ENCODE measurements at regions not wholly inside any gene's neighbourhood (a gene's known extent, or its start where the extent isn't known, plus 50 kb on each side); places are given as distances from the start of the nearest gene placed in this dataset.

DNA sequence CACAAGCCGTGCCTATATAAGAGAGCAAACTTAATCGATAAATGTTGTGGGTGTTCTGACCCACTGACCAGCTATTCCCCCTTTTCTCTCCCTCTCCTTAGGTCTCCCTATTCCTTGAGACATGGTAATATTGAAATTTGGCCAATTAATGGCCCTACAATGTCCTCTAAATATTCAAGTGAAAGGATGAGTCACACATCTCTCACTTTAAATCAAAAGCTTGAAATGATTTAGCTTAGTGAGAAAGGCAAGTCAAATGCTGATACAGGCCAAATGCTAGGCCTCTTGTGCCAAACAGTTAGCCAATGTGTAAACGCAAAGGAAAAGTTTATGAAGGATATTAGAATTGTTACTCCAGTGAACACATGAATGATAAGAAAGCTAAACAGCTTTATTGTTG lies 102.2 kb upstream of the CPNE8 start:
- FAIRE-seq (peak; percentile 37), ATAC-seq (no peak), DNase-seq (ENCODE audit: extremely low read depth in 1 of 4, low spot score in 3 of 4) (no peak)
- ChIA-PET POLR2A (no interaction called here), CTCF (ENCODE audit: low intra/inter-chr PET ratio) (no interaction called here)
- Histone ChIP-seq H3K9ac (ENCODE audit: insufficient read depth in 1 of 2, low read depth in 2 of 2, low read length in 2 of 2) (no peak overlapping the region), H3K4me3 (no peak overlapping the region), H3K79me2 (ENCODE audit: control insufficient read depth, insufficient read depth, low read length) (no peaks in the 10 kb centered on the region), H3K9me1 (ENCODE audit: control insufficient read depth, insufficient read depth, low read length) (no peaks in the 10 kb centered on the region), H3K27me3 (ENCODE audit: control insufficient read depth in 2 of 2, insufficient read depth in 2 of 2, low read length in 2 of 2) (no peaks in the 10 kb centered on the region), H3K9me3 (replicated peaks; ENCODE audit: control insufficient read depth, insufficient read depth, low read depth, low read length) (no peaks in the 10 kb centered on the region), H3K4me2 (ENCODE audit: insufficient read depth, low read length) (no peak overlapping the region), H4K20me1 (replicated peaks; ENCODE audit: control insufficient read depth, insufficient read depth, low read length) (no peaks in the 10 kb centered on the region), H2AFZ (ENCODE audit: low read depth, low read length) (no peak overlapping the region), H3K36me3 (ENCODE audit: control insufficient read depth, insufficient read depth, low read length) (no peaks in the 10 kb centered on the region), H3K4me1 (replicated peaks in 1 of 2; ENCODE audit: control insufficient read depth in 2 of 2, insufficient read depth in 2 of 2, low read length in 2 of 2) (no peaks in the 10 kb centered on the region), H3K27ac (ENCODE audit: extremely low read depth, low read depth, low read length) (no peak overlapping the region)
- in situ Hi-C loops (cut with MboI) (no loop called here), intact Hi-C loops (cut with micrococcal nuclease) (no loop called here)
- WGBS (ENCODE audit: insufficient coverage, low coverage, missing lambda C conversion rate), result 0% methylated on average over 3 of the region's 3 CpGs
- TF ChIP-seq PHTF2 (CRISPR knock-in tag; IDR thresholded peaks at IDR 0.05) (no peak), ZNF785 (CRISPR knock-in tag; IDR thresholded peaks at IDR 0.05) (no peak), RFX5 (IDR thresholded peaks at IDR 0.05; ENCODE audit: low read depth, low read length) (no peak), ZNF445 (CRISPR knock-in tag; IDR thresholded peaks at IDR 0.05; ENCODE audit: low read depth) (no peak), ZSCAN29 (IDR thresholded peaks at IDR 0.05) (no peak), ZC3H4 (CRISPR knock-in tag; IDR thresholded peaks at IDR 0.05; ENCODE audit: borderline replicate concordance) (no peak), KLF13 (tag; IDR thresholded peaks at IDR 0.05; ENCODE audit: borderline replicate concordance, low read depth) (no peak), ARNT (IDR thresholded peaks at IDR 0.05) (no peak), GTF2A2 (tag; IDR thresholded peaks at IDR 0.05) (no peak), PHB2 (IDR thresholded peaks at IDR 0.05; ENCODE audit: low read depth) (no peak), HCFC1 (IDR thresholded peaks at IDR 0.05; ENCODE audit: low read depth, low read length) (no peak), HIVEP1 (CRISPR knock-in tag; IDR thresholded peaks at IDR 0.05) (no peak), EZH2 (IDR thresholded peaks at IDR 0.05; ENCODE audit: borderline replicate concordance, low read depth, low read length) (no peak), TAL1 (IDR thresholded peaks at IDR 0.05) (no peak), POLR2B (IDR thresholded peaks at IDR 0.05; ENCODE audit: low read depth, partially characterized antibody) (no peak)
- TF ChIP-seq, protein P1, sequence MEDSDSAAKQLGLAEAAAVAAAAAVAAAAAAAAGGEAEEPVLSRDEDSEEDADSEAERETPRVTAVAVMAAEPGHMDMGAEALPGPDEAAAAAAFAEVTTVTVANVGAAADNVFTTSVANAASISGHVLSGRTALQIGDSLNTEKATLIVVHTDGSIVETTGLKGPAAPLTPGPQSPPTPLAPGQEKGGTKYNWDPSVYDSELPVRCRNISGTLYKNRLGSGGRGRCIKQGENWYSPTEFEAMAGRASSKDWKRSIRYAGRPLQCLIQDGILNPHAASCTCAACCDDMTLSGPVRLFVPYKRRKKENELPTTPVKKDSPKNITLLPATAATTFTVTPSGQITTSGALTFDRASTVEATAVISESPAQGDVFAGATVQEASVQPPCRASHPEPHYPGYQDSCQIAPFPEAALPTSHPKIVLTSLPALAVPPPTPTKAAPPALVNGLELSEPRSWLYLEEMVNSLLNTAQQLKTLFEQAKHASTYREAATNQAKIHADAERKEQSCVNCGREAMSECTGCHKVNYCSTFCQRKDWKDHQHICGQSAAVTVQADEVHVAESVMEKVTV (CRISPR knock-in tag; IDR thresholded peaks at IDR 0.05), result no peak
- TF ChIP-seq, protein P2, sequence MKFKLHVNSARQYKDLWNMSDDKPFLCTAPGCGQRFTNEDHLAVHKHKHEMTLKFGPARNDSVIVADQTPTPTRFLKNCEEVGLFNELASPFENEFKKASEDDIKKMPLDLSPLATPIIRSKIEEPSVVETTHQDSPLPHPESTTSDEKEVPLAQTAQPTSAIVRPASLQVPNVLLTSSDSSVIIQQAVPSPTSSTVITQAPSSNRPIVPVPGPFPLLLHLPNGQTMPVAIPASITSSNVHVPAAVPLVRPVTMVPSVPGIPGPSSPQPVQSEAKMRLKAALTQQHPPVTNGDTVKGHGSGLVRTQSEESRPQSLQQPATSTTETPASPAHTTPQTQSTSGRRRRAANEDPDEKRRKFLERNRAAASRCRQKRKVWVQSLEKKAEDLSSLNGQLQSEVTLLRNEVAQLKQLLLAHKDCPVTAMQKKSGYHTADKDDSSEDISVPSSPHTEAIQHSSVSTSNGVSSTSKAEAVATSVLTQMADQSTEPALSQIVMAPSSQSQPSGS (CRISPR knock-in tag; IDR thresholded peaks at IDR 0.05), result no peak
- no TSS peak for BruUV-seq (replicated peaks)

All from K562 (cell line).